GM21786 (cell line): ENCODE measurements at regions not wholly inside any gene's neighbourhood (a gene's known extent, or its start where the extent isn't known, plus 50 kb on each side); places are given as distances from the start of the nearest gene placed in this dataset.
"Not testable (repeated sequence)": the region's sequence is repeated elsewhere in the genome, so short reads cannot be mapped to it uniquely, and the experiment has no call there.

Experiments
- ATAC-seq: cut with Tn5 transposase; IDR thresholded peaks from one replicate; pipeline ENCODE4 v1.9.1; 2021; ENCODE audit not compliant: unreplicated experiment

GRCh38 chr18:75773618-75774017 lies 346.1 kb upstream of the SMIM21 start:
- no peak for ATAC-seq

DNA sequence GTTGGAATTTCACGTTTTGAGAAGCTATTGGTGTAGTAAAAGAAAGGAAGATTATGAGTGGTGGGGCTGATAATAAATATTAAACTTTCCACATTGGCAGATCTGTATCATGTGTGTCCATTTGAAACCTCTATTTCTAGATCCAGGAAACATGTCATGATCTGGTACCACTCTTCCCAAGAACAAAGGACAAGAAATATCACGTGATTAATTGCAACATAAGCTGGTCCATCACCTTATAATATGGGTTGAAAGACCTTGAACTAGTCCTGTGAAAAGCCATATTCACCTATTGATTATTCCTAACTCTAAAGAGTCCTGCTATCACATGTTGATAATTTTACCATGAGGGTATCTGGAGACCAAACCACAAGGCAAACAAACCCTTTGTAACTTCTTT lies 335.3 kb upstream of the SMIM21 start:
- no peak for ATAC-seq

GRCh38 chr18:75760208-75760607 lies 332.7 kb upstream of the SMIM21 start:
- no peak for ATAC-seq

GRCh38 chr18:75757951-75758350 lies 330.4 kb upstream of the SMIM21 start:
- no peak for ATAC-seq

- ATAC-seq: no peak
Measured at GRCh38 chr18:75754433-75754832, 326.9 kb upstream of the SMIM21 start.

DNA sequence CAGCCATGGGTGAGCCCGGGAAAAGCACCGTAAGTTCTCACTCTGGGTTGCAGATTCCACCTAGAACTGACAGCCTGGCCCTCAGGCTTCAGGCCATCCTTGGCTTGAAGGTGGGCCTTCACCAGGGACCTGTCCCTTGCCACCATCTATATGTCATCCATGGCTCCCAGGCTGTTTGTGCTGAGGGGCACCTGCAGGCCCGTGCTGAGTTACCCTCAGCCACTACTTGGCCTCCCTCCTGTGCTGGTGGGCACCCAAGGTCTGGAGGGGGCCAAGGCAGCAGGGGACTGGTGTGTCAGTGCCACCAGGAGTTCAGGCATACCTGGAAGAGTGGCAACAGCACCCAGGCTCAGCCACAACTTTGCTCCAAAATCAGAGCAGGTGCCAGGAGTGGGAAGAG lies 326.2 kb upstream of the SMIM21 start:
- no peak for ATAC-seq

- ATAC-seq: no peak
Measured at GRCh38 chr18:75752740-75753263, 325.3 kb upstream of the SMIM21 start.

DNA sequence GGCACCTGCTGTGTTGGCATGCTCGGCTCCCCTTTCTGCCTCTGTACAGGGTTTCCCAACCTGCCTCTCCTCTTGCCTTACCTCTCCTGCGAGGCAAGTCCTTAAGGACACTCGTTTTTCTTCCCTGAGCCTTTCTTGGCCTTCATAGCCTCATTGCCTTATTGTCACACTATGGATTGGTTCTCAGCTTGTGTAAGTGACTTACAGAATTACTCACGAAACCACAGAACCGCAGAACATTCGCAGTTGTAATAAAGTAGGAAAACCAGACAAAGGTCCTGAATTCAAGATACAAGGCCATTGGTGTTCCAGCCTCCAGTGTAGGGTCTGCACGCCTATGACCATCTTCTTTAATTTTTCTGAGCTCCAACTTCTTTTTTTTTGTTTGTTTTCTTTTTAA lies 317.6 kb upstream of the SMIM21 start:
- ATAC-seq: no peak

DNA sequence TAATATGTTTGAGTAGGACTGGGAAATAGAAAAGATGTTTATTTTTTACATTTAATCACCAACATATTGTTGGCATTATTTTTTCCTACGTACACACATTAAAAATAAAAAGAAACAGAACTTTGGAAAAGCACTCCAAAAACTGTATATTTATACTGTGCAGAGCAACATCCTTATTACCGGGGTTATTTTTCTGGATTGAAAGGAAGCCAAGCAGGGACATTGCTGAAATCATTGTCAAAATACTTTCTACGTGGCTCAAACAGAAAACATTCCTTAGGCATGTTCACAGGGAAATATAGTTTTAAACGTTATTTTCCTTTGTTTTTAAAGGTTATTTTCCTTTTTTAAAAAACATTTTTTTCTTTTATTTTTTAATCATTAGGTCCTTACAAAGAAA lies 315.0 kb upstream of the SMIM21 start:
- no peak for ATAC-seq

DNA sequence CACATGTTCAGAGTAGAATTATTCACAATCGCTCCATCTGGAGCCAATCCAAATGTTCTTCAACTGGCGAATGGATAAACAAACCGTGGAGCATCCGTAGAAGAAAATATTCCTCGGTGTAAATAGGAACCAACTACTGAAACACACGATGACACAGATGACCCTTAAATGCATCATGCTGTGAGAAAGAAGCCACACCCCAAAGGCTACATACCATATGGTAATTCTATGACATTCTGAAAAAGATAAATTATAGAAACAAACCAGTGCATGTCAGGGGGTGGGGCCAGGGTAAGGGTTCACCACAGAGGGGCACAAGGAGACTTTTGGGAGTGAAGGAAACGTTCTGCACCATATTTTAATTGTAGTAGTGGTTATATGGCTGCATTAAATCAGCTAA lies 312.2 kb upstream of the SMIM21 start:
- ATAC-seq: no peak

GRCh38 chr18:75735291-75735690 lies 307.8 kb upstream of the SMIM21 start:
- no peak for ATAC-seq

- no peak for ATAC-seq
Measured at GRCh38 chr18:75730249-75730648, 302.7 kb upstream of the SMIM21 start.

DNA sequence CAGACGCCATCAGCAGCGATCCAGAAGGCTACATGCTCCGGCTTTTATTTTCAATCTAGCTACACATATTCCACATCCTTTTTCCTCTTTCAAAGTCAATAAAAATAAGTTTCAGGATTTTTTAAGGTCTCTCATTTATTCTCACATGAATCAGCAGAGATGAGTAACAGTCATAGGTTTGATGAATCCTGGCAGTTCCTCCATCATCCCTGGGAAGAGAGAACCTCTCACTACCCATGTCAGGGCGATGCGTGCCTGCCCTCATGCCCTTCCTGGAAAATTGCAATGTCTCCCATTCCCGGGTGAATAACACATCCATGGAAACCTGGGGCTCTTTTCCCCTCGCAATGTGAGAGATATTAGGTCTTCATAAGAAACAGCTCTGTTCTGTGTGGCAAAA lies 301.1 kb upstream of the SMIM21 start:
- no peak for ATAC-seq

DNA sequence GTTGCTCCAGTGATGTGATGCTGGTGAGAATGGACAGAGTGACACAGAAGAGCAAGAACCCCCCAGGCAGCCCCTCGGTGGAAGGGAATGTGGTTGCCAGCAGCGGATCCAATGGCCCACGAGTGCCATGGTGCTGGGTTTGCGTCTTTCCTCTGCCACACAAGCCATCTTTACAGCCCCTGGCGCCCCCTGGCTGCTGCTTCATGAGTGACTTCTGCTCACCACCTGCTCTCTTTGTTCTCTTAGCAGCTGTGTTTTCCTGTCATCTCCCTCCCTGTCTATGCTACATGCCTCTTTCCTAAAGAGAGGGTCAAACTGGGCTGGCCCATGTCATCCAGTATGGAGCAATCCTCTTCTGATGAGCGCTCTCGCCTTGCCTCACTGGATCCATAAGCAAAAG lies 300.0 kb upstream of the SMIM21 start:
- ATAC-seq: no peak

DNA sequence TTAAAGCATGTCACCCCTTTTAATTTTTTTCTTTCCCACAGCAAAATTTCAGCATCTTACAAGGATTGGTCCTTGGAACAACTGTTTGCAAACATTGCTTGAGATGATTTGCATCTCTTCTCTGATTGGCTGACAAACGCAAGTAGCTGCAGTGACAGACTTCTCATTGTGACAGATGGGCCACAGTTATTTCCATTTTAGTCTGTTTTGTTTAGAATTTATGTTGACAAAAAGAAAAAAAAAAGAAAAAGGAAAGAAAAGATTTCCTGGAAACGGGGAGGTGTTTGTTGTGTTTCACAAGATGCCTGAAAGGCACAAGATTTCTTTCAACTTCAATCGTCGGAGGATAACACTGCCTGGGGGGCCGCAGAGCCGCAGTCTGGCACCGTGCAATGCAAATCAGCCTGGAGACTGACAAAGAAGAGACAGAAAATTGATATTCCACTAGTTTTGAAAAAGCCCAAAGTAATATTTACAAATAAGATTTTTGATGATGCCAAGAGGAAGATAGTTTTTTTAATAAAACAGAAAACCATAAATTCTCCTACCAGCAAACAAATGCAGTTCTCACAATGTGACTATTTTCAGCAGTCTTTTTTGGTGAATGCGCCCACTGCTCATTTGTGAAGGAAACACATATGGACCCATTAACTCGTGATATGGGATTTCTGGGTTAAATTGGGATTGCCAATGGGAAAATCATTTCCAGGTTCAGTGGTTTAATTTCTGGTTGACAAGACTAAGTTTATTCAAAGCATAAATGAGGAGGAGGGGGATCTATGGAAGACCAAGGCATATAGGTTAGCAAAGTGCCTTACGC lies 296.2 kb upstream of the SMIM21 start:
- ATAC-seq: no peak

DNA sequence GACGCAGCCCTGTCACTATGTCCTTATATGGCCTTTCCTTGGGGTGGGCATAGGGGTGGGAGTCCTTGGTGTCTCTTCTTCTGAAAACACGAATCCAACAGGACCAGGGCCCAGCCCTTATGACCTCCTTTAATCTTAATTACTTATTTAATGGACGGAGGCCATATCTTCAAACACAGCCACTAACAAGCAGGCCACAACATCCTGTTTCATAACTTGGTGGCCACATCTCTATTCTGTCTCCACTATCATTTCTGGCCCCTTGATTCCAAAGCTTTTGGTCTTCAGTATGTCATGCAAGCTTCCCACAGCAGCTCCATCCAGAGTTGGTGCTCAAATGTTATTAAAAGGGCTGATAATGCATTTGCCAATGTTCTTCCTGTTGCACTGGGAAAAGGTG lies 287.3 kb upstream of the SMIM21 start:
- ATAC-seq: no peak

DNA sequence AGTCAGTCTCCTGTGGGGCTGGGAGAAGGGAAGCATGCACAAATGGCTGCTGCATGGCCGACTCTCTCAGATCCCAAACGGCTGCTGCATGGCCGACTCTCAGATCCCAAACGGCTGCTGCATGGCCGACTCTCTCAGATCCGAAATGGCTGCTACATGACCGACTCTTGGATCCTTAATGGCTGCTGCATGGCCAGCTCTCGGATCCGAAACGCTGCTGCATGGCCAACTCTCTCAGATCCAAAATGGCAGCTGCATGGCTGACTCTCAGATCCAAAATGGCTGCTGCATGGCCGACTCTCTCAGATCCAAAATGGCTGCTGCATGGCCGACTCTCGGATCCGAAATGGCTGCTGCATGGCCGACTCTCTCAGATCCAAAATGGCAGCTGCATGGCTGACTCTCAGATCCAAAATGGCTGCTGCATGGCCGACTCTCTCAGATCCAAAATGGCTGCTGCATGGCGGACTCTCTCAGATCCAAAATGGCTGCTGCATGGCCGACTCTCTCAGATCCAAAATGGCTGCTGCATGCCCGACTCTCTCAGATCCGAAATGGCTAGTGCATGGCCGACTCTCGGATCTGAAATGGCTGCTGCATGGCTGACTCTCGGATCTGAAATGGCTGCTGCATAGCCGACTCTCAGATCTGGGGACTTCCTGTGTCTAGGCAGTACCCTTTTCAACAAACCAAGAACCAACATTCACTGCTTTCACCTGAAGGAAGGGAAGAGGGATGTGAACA lies 284.8 kb upstream of the SMIM21 start:
- ATAC-seq: not testable (repeated sequence)

DNA sequence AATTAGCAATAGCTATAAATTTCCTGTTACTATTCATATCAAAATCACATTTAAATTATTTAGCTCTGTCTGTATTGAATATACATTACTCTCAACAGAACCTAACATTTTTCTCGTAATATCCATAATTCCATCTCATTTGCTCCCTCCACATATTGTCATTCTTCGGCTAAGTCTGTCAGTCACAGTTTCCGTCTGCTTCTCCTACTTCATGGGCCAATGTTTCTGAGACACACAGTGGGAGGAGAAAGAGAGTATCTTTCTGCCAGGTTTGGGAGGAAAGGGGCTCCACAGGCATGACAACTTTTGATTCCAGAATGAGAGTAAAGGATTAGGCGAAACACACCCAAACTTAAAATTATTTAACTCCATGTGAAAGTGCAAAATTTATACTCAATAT lies 273.1 kb upstream of the SMIM21 start:
- ATAC-seq: no peak

DNA sequence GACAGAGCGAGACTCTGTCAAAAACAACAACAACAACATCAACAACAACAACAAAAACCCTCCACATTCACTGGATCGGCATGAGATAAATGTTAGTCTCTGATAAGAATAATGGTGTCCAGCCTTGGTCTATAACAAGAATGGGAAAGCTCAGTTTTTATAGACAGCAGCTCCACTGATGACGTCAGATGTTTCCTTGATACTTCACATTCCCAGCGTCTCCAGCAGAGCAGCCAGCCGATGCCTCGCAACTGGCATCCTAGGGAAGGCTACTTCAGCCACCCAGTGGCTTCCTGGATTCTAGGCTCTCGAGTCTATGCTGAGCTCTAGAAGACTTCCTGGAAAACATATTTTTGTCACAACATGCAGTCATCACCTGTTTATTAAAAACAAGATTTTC lies 271.4 kb upstream of the SMIM21 start:
- ATAC-seq: no peak

DNA sequence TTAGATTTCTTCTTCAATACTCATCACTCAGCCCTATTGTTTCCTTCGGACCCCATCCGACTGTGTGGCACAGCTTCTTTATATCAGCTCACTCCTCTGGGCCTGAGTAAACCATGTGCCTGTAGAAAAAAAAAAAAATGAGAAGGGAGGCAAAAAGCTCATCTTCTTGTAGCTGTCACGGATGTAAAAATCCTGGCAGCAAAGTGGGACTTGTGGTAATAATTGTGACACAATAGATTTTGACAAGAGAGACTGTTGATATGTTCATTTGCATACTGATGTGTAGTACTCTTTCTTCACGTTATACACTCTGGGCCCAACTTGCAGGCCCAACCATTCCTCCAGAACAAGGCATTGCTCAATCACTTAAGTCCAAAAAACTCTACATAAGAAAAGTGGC lies 270.0 kb upstream of the SMIM21 start:
- ATAC-seq: no peak

GRCh38 chr18:75696391-75696790 lies 268.9 kb upstream of the SMIM21 start:
- no peak for ATAC-seq

- ATAC-seq: no peak
Measured at GRCh38 chr18:75694292-75694691, 266.8 kb upstream of the SMIM21 start.
